GM21717 (cell line): ENCODE measurements at regions not wholly inside any gene's neighbourhood (a gene's known extent, or its start where the extent isn't known, plus 50 kb on each side); places are given as distances from the start of the nearest gene placed in this dataset.

Source experiments
- ATAC-seq: cut with Tn5 transposase; IDR thresholded peaks from one replicate; pipeline ENCODE4 v1.9.1; 2021; ENCODE audit warnings: mild to moderate bottlenecking, moderate library complexity; ENCODE audit not compliant: unreplicated experiment

DNA sequence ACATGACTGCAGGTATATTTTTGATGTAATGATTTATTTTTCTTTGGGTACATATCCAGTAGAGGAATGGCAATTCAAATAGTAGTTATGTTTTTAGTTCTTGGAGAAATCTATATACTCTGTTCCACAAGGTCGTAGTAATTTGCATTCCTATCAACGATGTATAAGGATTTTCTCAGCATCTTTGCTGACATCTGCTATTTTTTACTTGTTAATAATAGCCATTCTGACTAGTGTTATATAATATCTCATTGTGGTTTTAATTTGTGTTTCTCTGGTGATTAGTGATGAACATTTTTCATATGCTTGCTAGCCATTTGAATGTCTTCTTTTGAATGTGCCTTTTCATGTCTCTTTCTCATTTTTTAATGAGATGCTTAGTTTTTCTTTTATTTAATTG lies 292.1 kb upstream of the RGS18 start:
- no peak for ATAC-seq

DNA sequence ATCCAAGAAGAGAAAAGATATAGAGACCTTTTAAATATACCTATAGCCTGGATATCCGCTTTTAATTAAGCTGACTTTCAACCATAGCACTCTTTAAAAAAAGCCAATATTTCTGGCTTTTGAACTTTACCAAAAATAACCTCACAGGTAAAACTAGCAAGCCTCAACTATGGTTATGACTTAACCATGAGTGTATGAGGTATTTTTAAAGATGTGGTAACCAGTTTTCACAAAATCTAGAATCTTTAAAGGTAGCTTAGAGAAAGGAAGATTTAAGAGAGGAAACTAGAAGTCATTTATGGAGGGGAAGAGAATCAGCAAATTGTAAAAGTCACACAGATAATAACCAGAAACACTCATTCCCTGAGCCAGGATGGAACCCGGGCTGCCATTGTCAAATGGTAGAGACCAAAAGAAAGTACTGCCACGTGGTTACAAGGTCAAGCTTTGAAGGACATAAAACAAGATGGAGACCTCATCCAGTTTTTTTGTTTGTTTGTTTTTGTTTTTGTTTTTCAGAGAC lies 288.4 kb upstream of the RGS18 start:
- ATAC-seq = no peak

DNA sequence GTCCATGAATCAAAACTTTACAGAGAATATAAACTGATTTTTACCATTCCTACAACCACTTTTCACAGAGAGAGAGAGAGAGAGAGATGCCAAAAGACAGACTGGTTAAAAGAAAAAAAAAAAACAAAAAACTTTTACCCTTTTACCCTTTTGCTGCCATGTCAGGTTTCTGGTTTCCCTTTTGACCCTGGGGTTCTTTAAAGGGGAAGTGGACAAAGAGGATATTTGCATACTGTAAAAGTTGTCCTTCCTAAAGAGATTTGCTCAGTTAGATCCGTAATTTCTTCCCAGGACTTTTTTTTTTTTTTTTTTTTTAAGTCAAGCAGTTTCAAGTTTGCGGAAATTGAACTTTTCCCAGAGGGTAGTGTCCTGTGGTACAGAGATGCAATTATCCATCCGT lies 287.8 kb upstream of the RGS18 start:
- ATAC-seq = no peak

DNA sequence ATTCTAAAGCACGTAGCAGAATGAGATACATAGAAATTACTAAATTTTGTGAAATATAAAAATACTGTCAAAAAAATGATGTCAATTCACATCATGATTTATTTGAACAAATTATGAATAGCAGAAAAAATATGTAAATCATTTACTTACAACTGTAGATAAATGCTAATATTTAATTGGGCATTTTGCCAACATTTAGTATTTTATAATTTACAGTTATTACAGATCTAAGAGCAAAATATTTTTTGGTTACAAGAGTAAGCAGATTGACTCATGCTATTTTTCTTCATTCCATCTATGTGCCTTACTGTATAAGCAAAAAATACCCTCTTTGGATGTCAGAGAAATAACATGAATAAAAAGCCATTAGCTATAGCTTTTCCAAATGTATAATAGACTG lies 282.3 kb upstream of the RGS18 start:
- no peak for ATAC-seq

DNA sequence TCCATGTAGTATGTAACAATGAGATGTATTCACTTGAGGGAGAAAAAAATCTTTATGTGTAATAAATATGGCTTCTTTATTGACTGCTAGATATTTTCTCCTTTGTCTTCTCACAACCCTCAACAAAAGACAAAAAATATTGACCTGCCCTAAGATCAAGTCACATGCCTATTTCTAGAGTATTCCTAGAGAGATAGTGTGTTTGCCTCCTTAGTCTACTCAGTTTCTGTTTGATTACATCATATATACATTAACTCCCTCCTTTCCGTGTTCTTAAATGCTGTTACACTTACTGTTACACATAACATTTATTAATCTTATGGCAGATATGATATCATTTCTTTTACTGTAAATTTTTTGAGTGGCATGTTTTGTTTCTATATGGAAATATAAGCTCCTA lies 281.6 kb upstream of the RGS18 start:
- no peak for ATAC-seq

DNA sequence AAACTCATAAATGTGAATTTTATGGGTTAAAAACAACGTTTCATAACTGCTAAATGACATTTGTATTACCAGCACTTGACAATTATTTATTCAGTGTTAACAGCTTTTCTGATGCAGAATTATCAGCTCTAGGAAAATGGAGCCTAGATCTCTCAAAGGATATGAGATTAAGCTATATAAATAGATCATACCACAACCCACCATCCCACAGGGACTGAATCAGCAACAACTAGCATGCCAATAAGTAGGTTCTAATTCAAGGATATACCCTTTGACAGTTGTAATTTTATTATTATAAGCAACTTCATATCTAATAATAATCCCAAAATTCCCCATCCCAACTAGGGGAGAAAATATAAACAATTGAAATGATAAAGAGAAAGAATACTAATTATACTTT lies 275.4 kb upstream of the RGS18 start:
- ATAC-seq = no peak

DNA sequence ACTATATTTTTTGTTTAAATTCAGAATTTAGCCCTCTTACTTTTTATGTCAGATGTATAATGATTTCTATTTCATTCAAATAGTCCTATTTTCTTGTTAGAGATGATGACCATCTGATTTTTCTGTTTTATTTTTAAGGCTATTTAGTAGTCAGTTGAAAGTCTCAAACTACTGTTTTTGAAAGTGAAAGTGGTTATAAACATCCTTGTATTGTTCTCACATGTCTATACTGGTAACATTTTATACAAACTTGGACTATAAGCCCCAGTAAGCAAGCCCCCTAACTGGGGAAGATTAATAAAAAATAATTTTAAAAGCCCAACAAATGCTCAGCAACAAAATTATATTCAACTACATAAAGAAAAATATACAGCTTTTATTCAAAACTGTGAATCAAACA lies 271.3 kb upstream of the RGS18 start:
- ATAC-seq = peak; percentile 72

DNA sequence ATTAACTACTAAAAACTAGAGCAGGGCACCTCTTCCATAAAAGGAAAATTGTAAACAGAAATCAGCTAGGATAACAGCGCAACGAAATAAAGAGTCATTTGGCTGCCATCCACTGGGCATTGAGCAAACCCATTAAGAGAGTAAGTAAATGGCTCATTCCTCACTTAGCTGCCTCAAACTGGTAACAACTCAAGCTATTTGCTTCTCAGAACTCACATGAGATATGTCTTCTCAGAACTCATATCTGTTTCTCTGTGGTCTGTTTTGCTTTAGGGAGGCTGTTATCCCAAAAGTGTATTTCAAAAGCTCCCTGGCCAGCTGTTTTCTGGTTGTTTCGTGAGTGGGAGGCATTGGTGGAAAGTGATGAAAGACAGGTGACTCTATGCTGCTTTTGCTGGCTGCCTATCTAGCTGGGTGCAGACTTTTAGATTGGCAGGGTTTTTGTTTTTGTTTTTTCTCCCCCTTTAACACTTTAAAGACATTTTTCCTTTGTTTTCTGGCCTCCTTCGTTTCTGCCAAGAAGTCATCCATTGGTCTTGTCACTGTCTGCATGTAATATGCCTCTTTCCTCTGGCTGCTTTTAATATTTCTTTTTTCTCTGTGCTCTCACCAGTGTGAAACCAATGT lies 269.2 kb upstream of the RGS18 start:
- peak; percentile 52 for ATAC-seq

DNA sequence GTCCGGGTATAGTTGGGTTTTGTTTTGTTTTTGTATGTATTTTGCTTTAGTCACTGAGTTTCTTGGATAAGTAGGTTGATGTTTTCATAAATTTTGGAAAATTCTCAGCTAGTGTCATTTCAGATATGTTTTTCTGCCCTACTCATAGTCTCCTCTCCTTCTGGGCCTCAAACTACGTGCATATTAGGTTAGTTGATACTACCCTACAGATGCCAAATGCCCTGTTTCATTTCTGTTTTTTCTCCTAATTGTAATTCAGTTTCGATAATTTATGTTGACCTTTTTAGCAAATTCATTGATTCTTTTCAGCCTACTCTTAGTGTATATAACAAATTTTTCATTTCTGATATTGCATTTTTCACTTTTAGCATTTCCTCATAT lies 268.6 kb upstream of the RGS18 start:
- ATAC-seq = peak; percentile 31

DNA sequence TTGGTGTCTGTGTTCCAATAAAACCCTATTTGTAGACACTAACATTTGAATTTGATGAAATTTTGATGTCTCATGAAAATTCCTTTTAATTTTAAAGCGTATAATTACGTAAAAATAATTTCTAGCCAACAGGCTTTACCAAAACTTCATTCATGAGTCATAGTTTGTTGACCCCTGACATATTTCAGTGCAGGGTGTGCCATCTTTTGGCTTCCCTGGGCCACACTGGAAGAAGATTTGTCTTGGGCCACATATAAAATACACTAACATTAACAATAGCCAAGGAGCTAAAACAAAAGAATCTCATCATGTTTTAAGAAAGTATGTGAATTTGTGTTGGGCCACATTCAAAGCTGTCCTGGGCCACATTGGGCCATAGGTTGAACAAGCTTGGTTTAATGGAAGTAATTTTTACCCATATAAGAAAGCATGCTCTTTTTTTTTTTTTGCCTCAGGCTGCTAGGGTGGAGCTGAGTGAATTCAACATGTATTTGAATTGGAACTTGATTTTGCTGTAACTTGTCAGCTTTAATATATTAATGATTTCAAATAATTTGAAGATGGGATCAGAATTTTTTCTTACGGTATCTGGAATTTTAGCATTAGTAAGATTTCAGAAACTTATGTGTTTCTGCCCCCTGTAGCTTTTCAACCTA lies 267.7 kb upstream of the RGS18 start:
- ATAC-seq = no peak

DNA sequence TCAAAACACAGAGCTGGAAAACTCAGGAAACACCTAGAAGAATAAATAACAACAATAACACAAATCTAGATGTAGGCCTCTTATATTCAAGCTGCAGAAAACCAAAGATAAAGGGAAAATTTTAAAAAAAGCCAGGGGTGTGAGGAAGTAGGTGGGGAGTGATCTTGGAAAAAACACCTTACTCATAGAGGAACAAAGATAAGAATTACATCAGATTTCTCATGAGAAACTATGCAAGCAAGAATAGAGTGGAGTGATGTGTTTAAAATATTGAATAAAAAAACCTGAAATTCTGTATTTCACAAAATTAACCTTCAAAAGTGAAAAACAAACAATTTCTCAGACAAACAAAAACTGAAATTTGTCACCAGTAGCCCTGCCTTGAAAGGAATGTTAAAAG lies 265.5 kb upstream of the RGS18 start:
- ATAC-seq = no peak

DNA sequence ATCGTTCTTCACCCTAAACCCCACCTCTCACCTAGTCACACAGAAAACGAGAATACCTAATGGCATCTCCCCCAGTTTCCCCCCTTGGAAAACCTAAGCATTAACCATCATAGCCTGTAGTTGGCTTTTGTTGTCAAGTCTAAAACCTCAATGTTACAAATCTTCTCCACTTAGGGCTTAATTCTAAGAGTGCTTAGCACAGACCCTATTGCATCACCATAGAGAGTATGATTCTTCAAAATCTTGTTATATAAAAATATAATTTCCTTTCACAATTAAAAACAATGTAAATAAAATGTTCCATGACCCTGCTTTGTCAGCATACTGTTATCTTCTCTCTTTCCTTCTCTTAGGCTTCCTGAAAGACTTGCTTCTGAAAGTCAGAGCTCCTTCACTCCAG lies 263.2 kb upstream of the RGS18 start:
- ATAC-seq = no peak

DNA sequence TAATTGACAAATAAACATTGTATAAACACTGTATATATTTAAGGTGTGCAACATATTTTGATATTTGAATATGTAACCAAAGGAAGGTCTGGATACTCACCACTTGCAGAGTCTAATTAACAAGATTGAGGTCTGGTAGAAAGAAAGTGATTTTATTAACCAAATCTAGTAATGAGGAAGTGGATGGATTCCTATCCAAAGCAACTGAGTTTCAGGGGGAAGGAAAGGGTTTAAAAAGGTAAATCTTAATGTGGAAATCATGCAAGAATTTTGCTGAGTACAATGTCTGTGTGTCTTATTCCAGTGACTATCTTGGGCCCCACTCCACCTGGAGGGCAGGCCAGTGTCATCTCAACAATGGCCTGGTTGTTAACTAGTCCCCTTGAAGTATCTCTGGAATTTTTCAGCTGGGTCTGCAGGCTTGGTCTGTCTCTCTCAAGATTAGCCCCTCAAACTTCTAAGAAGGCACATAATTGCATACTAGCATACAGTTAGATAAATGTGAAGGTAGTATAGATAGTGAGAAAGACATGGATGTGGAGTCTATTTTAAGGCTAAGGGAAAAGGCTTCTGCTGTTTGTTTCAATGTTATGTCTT lies 262.7 kb upstream of the RGS18 start:
- no peak for ATAC-seq

DNA sequence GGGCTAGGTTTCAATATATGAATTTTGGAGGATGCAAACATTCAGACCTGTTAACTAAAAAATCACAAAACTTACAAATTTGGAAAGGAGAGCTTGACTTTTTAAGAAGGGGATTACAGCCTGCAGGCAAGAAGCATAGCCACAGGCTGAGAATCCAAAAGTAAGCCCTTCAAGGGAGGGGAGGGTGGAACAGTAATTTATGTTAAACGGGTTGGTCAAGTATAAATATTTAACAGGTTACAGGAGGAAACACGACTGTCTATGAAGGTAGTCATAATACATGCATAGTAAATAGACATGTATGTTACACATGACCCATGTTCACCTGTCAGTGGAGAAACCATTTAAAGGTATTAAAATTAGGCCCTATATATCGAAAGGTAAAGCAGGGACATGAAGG lies 261.1 kb upstream of the RGS18 start:
- ATAC-seq = no peak

DNA sequence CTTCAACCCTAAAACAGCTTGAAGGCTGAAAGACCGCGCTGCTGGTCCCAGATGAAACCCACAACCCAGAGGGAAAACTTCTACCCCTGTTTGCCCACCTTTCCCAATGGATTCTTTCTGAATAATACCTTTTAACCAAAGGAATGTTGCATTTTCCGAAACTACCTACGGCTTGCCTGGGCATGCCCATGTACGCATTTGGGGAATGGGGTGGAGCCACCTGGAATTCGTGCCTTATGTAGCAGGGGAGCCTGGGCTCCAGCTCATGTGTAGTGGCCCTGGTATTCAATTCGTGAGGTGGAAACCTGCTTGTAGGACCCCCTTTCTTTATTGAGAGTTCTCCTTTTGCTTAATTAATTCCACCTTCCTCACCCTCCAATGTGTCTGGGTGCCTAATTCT lies 256.6 kb upstream of the RGS18 start:
- ATAC-seq = no peak

DNA sequence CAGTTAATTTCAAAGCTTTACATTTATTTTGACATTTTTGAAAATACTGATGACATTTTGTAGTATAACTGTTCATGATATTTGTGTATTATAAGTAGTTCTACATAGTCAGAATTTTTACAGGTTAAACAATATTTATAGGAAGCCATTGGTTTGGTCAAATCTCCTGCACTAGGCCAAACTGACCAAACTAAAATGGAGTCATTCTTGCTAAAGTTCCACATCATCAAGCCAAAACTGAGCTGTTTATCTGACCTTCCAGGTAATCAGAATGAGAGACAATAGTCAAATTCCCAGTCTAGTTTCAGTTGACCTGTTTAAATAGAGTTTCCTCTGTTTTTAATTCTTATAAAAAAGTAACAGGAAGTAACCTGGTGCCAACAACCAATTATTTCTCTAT lies 253.3 kb upstream of the RGS18 start:
- no peak for ATAC-seq

DNA sequence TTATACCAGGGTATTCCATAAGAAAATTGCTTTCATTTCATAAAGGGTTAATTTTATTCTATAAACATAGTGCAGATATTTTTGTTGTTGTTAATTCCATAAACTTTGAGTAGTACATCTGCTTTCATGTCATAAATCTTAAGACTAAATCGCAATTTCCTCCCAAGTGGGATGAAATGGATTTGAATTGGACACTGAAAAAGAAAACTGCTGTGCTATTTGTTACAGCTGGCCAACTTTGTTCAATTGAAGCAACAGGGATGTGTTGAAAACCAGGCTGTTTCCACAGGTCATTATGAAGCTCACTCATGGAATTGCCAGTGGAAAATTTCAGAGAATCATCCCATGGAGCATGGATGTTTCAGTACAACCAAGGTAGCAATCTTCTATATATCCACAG lies 252.5 kb upstream of the RGS18 start:
- ATAC-seq = no peak

DNA sequence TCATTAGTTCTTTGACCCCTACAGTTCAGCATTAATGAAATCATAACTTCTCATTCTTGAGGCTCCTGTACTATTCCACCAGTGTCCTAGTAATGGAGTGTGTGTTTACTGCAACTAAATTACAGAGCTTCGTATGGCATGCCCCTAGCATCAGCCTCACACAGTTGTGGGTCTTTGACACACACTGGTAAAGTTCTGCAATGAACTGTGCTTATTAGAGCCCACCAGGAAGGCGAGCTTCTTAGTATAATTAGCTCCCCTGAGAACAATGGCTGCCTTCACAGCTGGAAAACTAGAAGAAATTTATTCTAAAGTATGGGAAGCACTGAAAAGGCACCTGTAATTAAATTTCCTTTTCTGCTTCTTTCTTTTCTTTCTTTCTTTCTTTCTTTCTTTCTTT lies 251.1 kb upstream of the RGS18 start:
- no peak for ATAC-seq

DNA sequence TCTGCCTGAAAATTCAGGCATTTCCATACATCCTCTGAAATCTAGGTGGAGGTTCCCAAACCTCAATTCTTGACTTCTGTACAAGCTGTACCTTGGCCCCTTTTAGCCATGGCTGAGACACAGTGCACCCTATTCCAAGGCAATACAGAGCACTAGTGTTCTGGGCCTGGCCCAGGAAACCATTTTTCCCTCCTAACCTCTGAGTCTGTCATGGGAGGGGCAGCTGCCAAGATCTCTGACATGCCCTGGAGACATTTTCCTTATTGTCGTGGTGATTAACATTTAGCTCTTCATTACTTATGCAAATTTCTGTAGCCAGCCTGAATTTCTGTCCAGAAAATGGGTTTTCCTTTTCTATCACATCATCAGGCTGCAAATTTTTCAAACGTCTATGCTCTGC lies 248.0 kb upstream of the RGS18 start:
- ATAC-seq = no peak

DNA sequence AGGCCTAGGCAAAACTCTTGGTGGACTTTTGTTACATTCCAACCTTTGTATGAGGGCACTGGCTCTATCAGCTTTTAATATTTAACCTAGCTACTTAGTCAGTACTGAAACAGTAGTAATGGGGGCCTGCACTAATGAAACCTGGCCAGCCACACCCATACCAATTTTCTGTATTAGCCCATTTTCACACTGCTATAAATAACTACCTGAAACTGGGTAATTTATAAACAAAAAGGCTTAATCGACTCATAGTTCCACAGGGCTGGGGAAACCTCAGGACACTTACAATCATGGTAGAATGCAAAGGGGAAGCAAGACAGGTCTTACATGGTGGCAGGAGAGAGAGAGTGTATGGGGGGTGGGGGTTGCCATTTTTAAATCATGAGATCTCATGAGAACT lies 245.7 kb upstream of the RGS18 start:
- ATAC-seq = peak; percentile 59

DNA sequence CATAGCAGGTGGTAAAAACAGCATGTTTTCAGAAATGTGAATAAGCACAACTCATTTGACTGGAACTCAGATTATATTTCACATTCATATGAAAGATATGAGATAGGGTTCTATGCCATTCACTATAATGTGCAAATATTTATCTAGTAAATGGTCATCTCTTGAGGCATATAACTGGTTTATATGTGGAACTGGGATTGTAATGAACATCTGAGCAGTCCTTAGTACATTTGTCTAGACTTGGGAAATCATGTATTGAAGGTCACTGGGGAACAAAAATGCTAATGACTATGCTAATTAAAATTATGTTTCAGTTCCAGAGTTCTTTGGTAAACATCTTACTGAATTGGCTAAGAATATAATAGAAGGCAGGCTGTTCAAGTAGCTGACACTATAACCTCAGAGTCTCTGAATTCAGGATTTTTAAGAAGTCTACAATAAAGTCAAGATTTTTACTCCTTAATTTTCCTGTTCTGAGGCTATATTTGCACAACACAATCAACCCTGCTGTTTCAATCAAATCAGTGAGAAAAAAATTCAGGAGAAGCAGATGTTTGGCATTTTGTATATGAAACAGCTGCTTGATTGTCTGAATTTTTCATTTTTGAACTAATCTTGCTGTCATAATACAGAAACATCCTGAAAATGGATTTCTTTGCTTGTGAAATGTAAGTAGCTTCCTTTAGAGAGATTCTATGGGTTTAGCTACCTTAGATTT lies 244.8 kb upstream of the RGS18 start:
- no peak for ATAC-seq

DNA sequence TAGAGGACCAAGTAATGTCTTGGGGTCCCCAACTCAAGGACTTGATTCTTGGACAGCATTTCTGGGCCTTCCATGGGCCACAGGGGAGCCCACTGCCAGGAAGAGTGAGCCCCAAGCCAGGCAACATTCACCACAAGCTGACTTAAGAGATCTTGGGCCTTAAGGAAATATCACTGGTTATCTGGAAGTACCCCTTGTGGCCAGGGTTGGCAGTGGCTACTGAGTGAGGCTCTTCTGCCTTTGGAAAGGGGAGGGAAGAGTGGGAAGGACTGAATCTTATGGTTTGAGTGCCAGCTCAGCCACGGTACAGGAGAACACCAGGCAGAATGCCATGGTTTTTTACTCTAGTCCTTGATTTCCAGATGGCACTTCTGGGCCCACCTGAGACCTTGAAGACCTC lies 228.9 kb upstream of the RGS18 start:
- ATAC-seq = no peak
